GM20000 (cell line): ENCODE measurements at regions not wholly inside any gene's neighbourhood (a gene's known extent, or its start where the extent isn't known, plus 50 kb on each side); places are given as distances from the start of the nearest gene placed in this dataset.
"Not testable (repeated sequence)": the region's sequence is repeated elsewhere in the genome, so short reads cannot be mapped to it uniquely, and the experiment has no call there.

Source experiments
- DNase-seq: peaks from one replicate; pipeline ENCODE4 v3.0.0; 2012; ENCODE audit warnings: low spot score
- CTCF ChIP-seq: IDR thresholded peaks from 2 replicates; pipeline ENCODE4 v1.5.1; 2012; ENCODE audit warnings: mild to moderate bottlenecking, control low read depth; ENCODE audit errors: extremely low read depth, missing control alignments

GRCh38 chr14:39665075-39665475, 232.8 kb upstream of the FBXO33 start:
- TF ChIP-seq CTCF, result no peak
- DNase-seq, result no peak

- no peak for TF ChIP-seq CTCF
- no peak for DNase-seq
Observed at GRCh38 chr14:39664646-39665045, 232.4 kb upstream of the FBXO33 start.

GRCh38 chr14:39641224-39641623, 209.0 kb upstream of the FBXO33 start:
- TF ChIP-seq CTCF, result no peak
- no peak for DNase-seq

- not testable (repeated sequence) for DNase-seq
Observed at GRCh38 chr14:39639009-39639408, 206.8 kb upstream of the FBXO33 start.

GRCh38 chr14:39628087-39628486, 195.9 kb upstream of the FBXO33 start:
- no peak for TF ChIP-seq CTCF
- no peak for DNase-seq

- DNase-seq, result no peak
- TF ChIP-seq CTCF, result no peak
Observed at GRCh38 chr14:39626589-39627576, 194.7 kb upstream of the FBXO33 start.

GRCh38 chr14:39621678-39622077, 189.4 kb upstream of the FBXO33 start:
- TF ChIP-seq CTCF, result no peak
- no peak for DNase-seq

- no peak for TF ChIP-seq CTCF
Observed at GRCh38 chr14:39621223-39621622, 189.0 kb upstream of the FBXO33 start.

More at GRCh38 chr14:39621223-39621622, 189.0 kb upstream of the FBXO33 start:
- DNase-seq, result no peak
